GM23338 (cell line): ENCODE measurements at regions not wholly inside any gene's neighbourhood (a gene's known extent, or its start where the extent isn't known, plus 50 kb on each side); places are given as distances from the start of the nearest gene placed in this dataset.

Source experiments
- ATAC-seq: fragments of 200-7000 bp; cut with Tn5 transposase; 3 replicates; pipeline ENCODE4 v1.9.1; 2020
- DNase-seq: peaks from one replicate; pipeline ENCODE4 v3.0.0-alpha.2; 2015; ENCODE audit warnings: low spot score
- H2AFZ ChIP-seq: fragments of 200-600 bp; sonication (generic); 2 replicates; pipeline ENCODE4 v1.8.0; 2016; ENCODE audit warnings: antibody characterized with exemption, mild to moderate bottlenecking, moderate library complexity
- H3F3A ChIP-seq: fragments of 200-600 bp; sonication (generic); replicated peaks from 2 replicates; pipeline ENCODE4 v1.8.0; 2017; ENCODE audit warnings: antibody characterized with exemption, mixed run types, low read depth
- H3K27ac ChIP-seq: fragments of 200-600 bp; sonication (generic); 2 replicates; pipeline ENCODE4 v1.6.1; 2016; ENCODE audit warnings: low read depth
- H3K27me3 ChIP-seq: fragments of 200-600 bp; sonication (generic); 2 replicates; pipeline ENCODE4 v1.8.0; 2016; ENCODE audit warnings: mild to moderate bottlenecking, mixed run types, moderate library complexity; ENCODE audit not compliant: insufficient read depth
- H3K36me3 ChIP-seq: fragments of 200-600 bp; sonication (generic); 2 replicates; pipeline ENCODE4 v1.8.0; 2016; ENCODE audit warnings: mild to moderate bottlenecking; ENCODE audit not compliant: insufficient read depth
- H3K4me1 ChIP-seq: fragments of 200-600 bp; sonication (generic); 2 replicates; pipeline ENCODE4 v1.8.0; 2016; ENCODE audit warnings: mild to moderate bottlenecking, moderate library complexity; ENCODE audit not compliant: insufficient read depth
- H3K4me2 ChIP-seq: fragments of 200-600 bp; sonication (generic); 2 replicates; pipeline ENCODE4 v1.7.1; 2017; ENCODE audit warnings: mixed run types
- H3K4me3 ChIP-seq: fragments of 200-600 bp; sonication (generic); 2 replicates; pipeline ENCODE4 v1.6.1; 2016; ENCODE audit warnings: mixed run types
- H3K79me2 ChIP-seq: fragments of 200-600 bp; sonication (generic); replicated peaks from 2 replicates; pipeline ENCODE4 v1.8.0; 2017; ENCODE audit warnings: mild to moderate bottlenecking; ENCODE audit not compliant: insufficient read depth
- H3K9me2 ChIP-seq: fragments of 200-600 bp; sonication (generic); 2 replicates; pipeline ENCODE4 v1.8.0; 2017; ENCODE audit not compliant: insufficient read depth
- H4K20me1 ChIP-seq: fragments of 200-600 bp; sonication (generic); replicated peaks from 2 replicates; pipeline ENCODE4 v1.8.0; 2017; ENCODE audit warnings: mild to moderate bottlenecking; ENCODE audit not compliant: insufficient read depth
- H3K27ac Mint-ChIP-seq: 2 replicates; pipeline ENCODE4 v1.8.0; 2020; ENCODE audit warnings: inconsistent platforms, mild to moderate bottlenecking, moderate library complexity, mixed read lengths
- H3K27me3 Mint-ChIP-seq: 3 replicates; pipeline ENCODE4 v1.8.0; 2022; ENCODE audit warnings: low read depth, mild to moderate bottlenecking, moderate library complexity, mixed read lengths, inconsistent platforms; ENCODE audit not compliant: insufficient read depth, poor library complexity
- H3K36me3 Mint-ChIP-seq: 3 replicates; pipeline ENCODE4 v1.8.0; 2021; ENCODE audit warnings: low read depth, mild to moderate bottlenecking, inconsistent platforms, moderate library complexity, mixed read lengths
- H3K4me1 Mint-ChIP-seq: 3 replicates; pipeline ENCODE4 v1.8.0; 2020; ENCODE audit warnings: mild to moderate bottlenecking, inconsistent platforms, mixed read lengths
- H3K4me3 Mint-ChIP-seq: 3 replicates; pipeline ENCODE4 v1.8.0; 2021; ENCODE audit warnings: moderate library complexity, mild to moderate bottlenecking, inconsistent platforms, mixed read lengths
- H3K9me3 Mint-ChIP-seq: 3 replicates; pipeline ENCODE4 v1.8.0; 2020; ENCODE audit warnings: moderate library complexity, mild to moderate bottlenecking, inconsistent platforms, mixed read lengths
- CTCF ChIP-seq, 2 experiments: fragments of 200-600 bp in 1 of 2; sonication (generic) in 1 of 2; conservative IDR thresholded peaks; 2 replicates each; pipeline versions ENCODE4 v1.5.1 to v1.6.1; 2016 to 2017; ENCODE audit warnings: antibody characterized with exemption in 2 of 2, low read depth in 2 of 2, mild to moderate bottlenecking in 2 of 2, moderate library complexity in 1 of 2
- ETS1 ChIP-seq: IDR thresholded peaks from 2 replicates; pipeline ENCODE4 v1.6.1; 2016; ENCODE audit warnings: antibody characterized with exemption
- NANOG ChIP-seq: IDR thresholded peaks from 2 replicates; pipeline ENCODE4 v1.6.1; 2016; ENCODE audit warnings: antibody characterized with exemption, borderline replicate concordance
- POLR2AphosphoS5 ChIP-seq: IDR thresholded peaks from 2 replicates; pipeline ENCODE4 v1.6.1; 2016; ENCODE audit warnings: antibody characterized with exemption, low read depth
- REST ChIP-seq: IDR thresholded peaks from one replicate; pipeline ENCODE4 v1.6.1; 2018; ENCODE audit warnings: antibody characterized with exemption; ENCODE audit not compliant: unreplicated experiment
- ZNF114 ChIP-seq: fragments of 250-450 bp; sonication (Bioruptor Pico); IDR thresholded peaks from 2 replicates; pipeline ENCODE4 v1.5.0; 2020; ENCODE audit warnings: mild to moderate bottlenecking, moderate library complexity
- ZNF331 ChIP-seq: fragments of 250-450 bp; sonication (Bioruptor Pico); IDR thresholded peaks from 2 replicates; pipeline ENCODE4 v1.5.0; 2020; ENCODE audit warnings: low read depth, mild to moderate bottlenecking, moderate library complexity

GRCh38 chr1:88324899-88325298 lies 359.2 kb upstream of the PKN2 start:
- Histone ChIP-seq H3K79me2 (no peaks in the 10 kb centered on the region), H3K27ac (no peak overlapping the region), H3F3A (no peaks in the 10 kb centered on the region), H3K4me1 (peaks cover 6% of the 10 kb centered on the region; the same call in 1 of the 2 replicates), H3K36me3 (no peaks in the 10 kb centered on the region), H3K4me2 (no peak overlapping the region), H3K9me2 (no peaks in the 10 kb centered on the region; the same call in 1 of the 2 replicates), H4K20me1 (no peaks in the 10 kb centered on the region), H3K4me3 (no peak overlapping the region), H3K27me3 (no peaks in the 10 kb centered on the region), H2AFZ (no peak overlapping the region)
- H3K4me1 Mint-ChIP-seq: peaks cover 8% of the 10 kb centered on the region; the same call in 2 of the 3 replicates
- H3K4me3 Mint-ChIP-seq: no peak overlapping the region
- no peaks in the 10 kb centered on the region for H3K36me3 Mint-ChIP-seq
- no peak for DNase-seq
- H3K9me3 Mint-ChIP-seq: no peaks in the 10 kb centered on the region
- peaks cover 2% of the 10 kb centered on the region for H3K27me3 Mint-ChIP-seq
- ATAC-seq: no peak
- H3K27ac Mint-ChIP-seq: no peak overlapping the region
- TF ChIP-seq NANOG (no peak), POLR2AphosphoS5 (no peak), ZNF114 (CRISPR knock-in tag) (no peak)

GRCh38 chr1:88327391-88328267 lies 356.4 kb upstream of the PKN2 start:
- Histone ChIP-seq H3K4me1 (peaks cover 6% of the 10 kb centered on the region; the same call in 1 of the 2 replicates), H3K79me2 (no peaks in the 10 kb centered on the region), H3K27me3 (no peaks in the 10 kb centered on the region), H3K36me3 (no peaks in the 10 kb centered on the region), H3K4me3 (no peak overlapping the region), H3F3A (no peaks in the 10 kb centered on the region), H2AFZ (0 out of 2 replicates have a peak overlapping the region, but pooled peaks have one; percentile 23), H4K20me1 (no peaks in the 10 kb centered on the region), H3K27ac (no peak overlapping the region), H3K4me2 (no peak overlapping the region), H3K9me2 (no peaks in the 10 kb centered on the region; the same call in 1 of the 2 replicates)
- DNase-seq: no peak
- no peak overlapping the region for H3K27ac Mint-ChIP-seq
- no peaks in the 10 kb centered on the region for H3K36me3 Mint-ChIP-seq
- H3K9me3 Mint-ChIP-seq: no peaks in the 10 kb centered on the region
- H3K4me3 Mint-ChIP-seq: no peak overlapping the region
- H3K27me3 Mint-ChIP-seq: no peaks in the 10 kb centered on the region
- H3K4me1 Mint-ChIP-seq: peaks cover 8% of the 10 kb centered on the region; the same call in 2 of the 3 replicates
- no peak for ATAC-seq
- no peak for TF ChIP-seq CTCF (conservative IDR thresholded peaks at IDR 0.05; ENCODE audit: low read depth in 2 of 2)
- TF ChIP-seq ETS1: no peak
- no peak for TF ChIP-seq ZNF331 (CRISPR knock-in tag)
- no peak for TF ChIP-seq REST
- no peak for TF ChIP-seq NANOG
- no peak for TF ChIP-seq POLR2AphosphoS5
